A673 (cell line): ENCODE measurements at regions not wholly inside any gene's neighbourhood (a gene's known extent, or its start where the extent isn't known, plus 50 kb on each side); places are given as distances from the start of the nearest gene placed in this dataset.

Experiments used
- EZH2 ChIP-seq: fragments of 200-600 bp; sonication (generic); IDR thresholded peaks from 2 replicates; pipeline ENCODE4 v1.6.1; 2017; ENCODE audit warnings: borderline replicate concordance, low read depth, mild to moderate bottlenecking, mixed read lengths, antibody characterized with exemption, low read length; ENCODE audit not compliant: poor library complexity, severe bottlenecking
- TF ChIP-seq, protein P1 (sequence below): fragments of 300-800, 200-600 bp; sonication (generic); conservative IDR thresholded peaks from 2 replicates; pipeline ENCODE4 v1.5.1; 2017; ENCODE audit warnings: low read depth, mild to moderate bottlenecking, antibody characterized with exemption, low read length, moderate library complexity, mixed read lengths

DNA sequence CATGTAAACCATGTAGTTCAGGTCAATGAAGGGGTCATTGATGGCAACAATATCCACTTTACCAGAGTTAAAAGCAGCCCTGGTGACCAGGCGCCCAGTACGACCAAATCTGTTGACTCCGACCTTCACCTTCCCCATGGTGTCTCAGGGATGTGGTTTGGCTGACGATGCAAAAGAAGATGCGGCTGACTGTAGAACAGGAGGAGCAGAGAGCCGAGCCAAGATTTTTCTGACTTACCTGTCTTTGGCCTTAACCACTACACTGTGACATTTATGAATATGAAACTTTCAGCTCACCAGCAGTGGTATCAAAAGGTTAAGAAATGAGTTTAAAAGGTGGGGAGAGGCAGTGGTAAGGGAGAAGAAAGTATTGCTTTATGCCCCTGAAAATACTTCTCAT is 309.8 kb downstream of the BCOR start:
- TF ChIP-seq EZH2, result no peak
- TF ChIP-seq, protein P1, sequence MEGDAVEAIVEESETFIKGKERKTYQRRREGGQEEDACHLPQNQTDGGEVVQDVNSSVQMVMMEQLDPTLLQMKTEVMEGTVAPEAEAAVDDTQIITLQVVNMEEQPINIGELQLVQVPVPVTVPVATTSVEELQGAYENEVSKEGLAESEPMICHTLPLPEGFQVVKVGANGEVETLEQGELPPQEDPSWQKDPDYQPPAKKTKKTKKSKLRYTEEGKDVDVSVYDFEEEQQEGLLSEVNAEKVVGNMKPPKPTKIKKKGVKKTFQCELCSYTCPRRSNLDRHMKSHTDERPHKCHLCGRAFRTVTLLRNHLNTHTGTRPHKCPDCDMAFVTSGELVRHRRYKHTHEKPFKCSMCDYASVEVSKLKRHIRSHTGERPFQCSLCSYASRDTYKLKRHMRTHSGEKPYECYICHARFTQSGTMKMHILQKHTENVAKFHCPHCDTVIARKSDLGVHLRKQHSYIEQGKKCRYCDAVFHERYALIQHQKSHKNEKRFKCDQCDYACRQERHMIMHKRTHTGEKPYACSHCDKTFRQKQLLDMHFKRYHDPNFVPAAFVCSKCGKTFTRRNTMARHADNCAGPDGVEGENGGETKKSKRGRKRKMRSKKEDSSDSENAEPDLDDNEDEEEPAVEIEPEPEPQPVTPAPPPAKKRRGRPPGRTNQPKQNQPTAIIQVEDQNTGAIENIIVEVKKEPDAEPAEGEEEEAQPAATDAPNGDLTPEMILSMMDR, result no peak
